Glutamatergic neuron (in vitro differentiated cells): ENCODE measurements at regions not wholly inside any gene's neighbourhood (a gene's known extent, or its start where the extent isn't known, plus 50 kb on each side); places are given as distances from the start of the nearest gene placed in this dataset.
A peak's percentile ranks its signal among the peaks of the same experiment; 100 is the strongest.

ENCODE experiments used
- DNase-seq: peaks from one replicate; pipeline ENCODE4 v3.0.0; 2022
- H3K27ac Mint-ChIP-seq: one replicate; pipeline ENCODE4 v1.8.0; 2020; ENCODE audit warnings: mild to moderate bottlenecking, mixed read lengths, inconsistent platforms; ENCODE audit not compliant: unreplicated experiment
- H3K27me3 Mint-ChIP-seq: one replicate; pipeline ENCODE4 v1.8.0; 2020; ENCODE audit warnings: mild to moderate bottlenecking, moderate library complexity, mixed read lengths, inconsistent platforms; ENCODE audit not compliant: unreplicated experiment
- H3K36me3 Mint-ChIP-seq: one replicate; pipeline ENCODE4 v1.8.0; 2020; ENCODE audit warnings: mild to moderate bottlenecking, mixed read lengths, inconsistent platforms; ENCODE audit not compliant: unreplicated experiment
- H3K4me1 Mint-ChIP-seq: one replicate; pipeline ENCODE4 v1.8.0; 2020; ENCODE audit warnings: mild to moderate bottlenecking, low read depth, mixed read lengths, inconsistent platforms; ENCODE audit not compliant: unreplicated experiment
- H3K4me3 Mint-ChIP-seq: one replicate; pipeline ENCODE4 v1.8.0; 2020; ENCODE audit warnings: mild to moderate bottlenecking, mixed read lengths, inconsistent platforms; ENCODE audit not compliant: unreplicated experiment
- H3K9me3 Mint-ChIP-seq: one replicate; pipeline ENCODE4 v1.8.0; 2020; ENCODE audit warnings: mild to moderate bottlenecking, moderate library complexity, mixed read lengths, inconsistent platforms; ENCODE audit not compliant: unreplicated experiment
- CTCF ChIP-seq: fragments of 200-600 bp; sonication (generic); IDR thresholded peaks from one replicate; pipeline ENCODE4 v1.5.0; 2021; ENCODE audit not compliant: partially characterized antibody, unreplicated experiment

- Mint-ChIP-seq H3K27me3 (peaks cover 3% of the 10 kb centered on the region), H3K9me3 (peaks cover 3% of the 10 kb centered on the region), H3K36me3 (peaks cover 4% of the 10 kb centered on the region), H3K4me1 (no peaks in the 10 kb centered on the region), H3K27ac (no peak overlapping the region), H3K4me3 (no peak overlapping the region)
- peak; percentile 39 for TF ChIP-seq CTCF
- peak; percentile 38 for DNase-seq
Measured at GRCh38 chr10:69696073-69696731, 66.2 kb downstream of the FAM241B start.

GRCh38 chr10:69697006-69697405 is 67.0 kb downstream of the FAM241B start:
- H3K4me3 Mint-ChIP-seq: no peak overlapping the region
- peaks cover 4% of the 10 kb centered on the region for H3K27me3 Mint-ChIP-seq
- DNase-seq: no peak
- peaks cover 4% of the 10 kb centered on the region for H3K36me3 Mint-ChIP-seq
- peaks cover 3% of the 10 kb centered on the region for H3K9me3 Mint-ChIP-seq
- no peak overlapping the region for H3K27ac Mint-ChIP-seq
- H3K4me1 Mint-ChIP-seq: no peaks in the 10 kb centered on the region
- TF ChIP-seq CTCF: no peak

GRCh38 chr10:69703256-69703655 is 73.2 kb downstream of the FAM241B start:
- Mint-ChIP-seq H3K27me3 (peaks cover 4% of the 10 kb centered on the region), H3K9me3 (peaks cover 3% of the 10 kb centered on the region), H3K4me1 (peaks cover 1% of the 10 kb centered on the region), H3K4me3 (no peak overlapping the region), H3K36me3 (peaks cover 4% of the 10 kb centered on the region), H3K27ac (no peak overlapping the region)
- TF ChIP-seq CTCF: no peak
- DNase-seq: no peak

GRCh38 chr10:69703766-69704630 is 74.0 kb downstream of the FAM241B start:
- H3K27me3 Mint-ChIP-seq: peaks cover 2% of the 10 kb centered on the region
- peaks cover 3% of the 10 kb centered on the region for H3K9me3 Mint-ChIP-seq
- no peak overlapping the region for H3K4me3 Mint-ChIP-seq
- peaks cover 1% of the 10 kb centered on the region for H3K4me1 Mint-ChIP-seq
- H3K27ac Mint-ChIP-seq: no peak overlapping the region
- TF ChIP-seq CTCF: no peak
- peaks cover 4% of the 10 kb centered on the region for H3K36me3 Mint-ChIP-seq
- DNase-seq: no peak

- no peak for DNase-seq
- H3K36me3 Mint-ChIP-seq: no peaks in the 10 kb centered on the region
- H3K4me1 Mint-ChIP-seq: peaks cover 6% of the 10 kb centered on the region
- no peak overlapping the region for H3K4me3 Mint-ChIP-seq
- H3K9me3 Mint-ChIP-seq: peaks cover 2% of the 10 kb centered on the region
- no peak overlapping the region for H3K27ac Mint-ChIP-seq
- no peak for TF ChIP-seq CTCF
- H3K27me3 Mint-ChIP-seq: peaks cover 7% of the 10 kb centered on the region
Measured at GRCh38 chr10:69709366-69709941, 79.4 kb downstream of the FAM241B start.
